DND-41 (cell line): ENCODE measurements at regions not wholly inside any gene's neighbourhood (a gene's known extent, or its start where the extent isn't known, plus 50 kb on each side); places are given as distances from the start of the nearest gene placed in this dataset.

Source experiments
- EZH2 ChIP-seq: IDR thresholded peaks from 3 replicates; pipeline ENCODE4 v1.6.1; 2012; ENCODE audit warnings: borderline replicate concordance, low read depth, mild to moderate bottlenecking, moderate library complexity, low read length, inconsistent platforms; ENCODE audit not compliant: severe bottlenecking
- TF ChIP-seq, protein P1 (sequence below): IDR thresholded peaks from 2 replicates; pipeline ENCODE4 v1.5.1; 2012; ENCODE audit warnings: borderline replicate concordance, low read length, moderate library complexity, mild to moderate bottlenecking; ENCODE audit not compliant: poor library complexity, severe bottlenecking; ENCODE audit errors: extremely low read depth

DNA sequence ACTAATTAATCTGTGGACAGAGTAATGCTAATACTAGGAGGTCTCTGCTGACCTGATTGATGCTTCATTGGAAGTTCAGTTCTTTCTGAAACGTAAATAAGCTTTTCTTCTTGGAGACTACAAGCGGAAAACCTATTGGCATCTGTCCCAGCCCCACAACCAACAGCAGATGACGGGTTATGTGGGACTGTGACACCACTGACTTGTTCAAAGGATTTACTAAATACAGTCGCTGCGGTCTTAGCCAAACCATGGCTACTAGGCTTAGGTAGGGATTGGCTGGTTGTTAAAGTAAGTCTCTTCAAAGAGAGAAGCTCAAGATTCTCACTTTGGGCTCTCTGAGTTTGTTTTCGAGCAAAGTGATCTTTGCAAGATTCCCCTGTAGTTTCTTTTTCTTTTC is 68.3 kb downstream of the HYCC1 start:
- TF ChIP-seq, protein P1, sequence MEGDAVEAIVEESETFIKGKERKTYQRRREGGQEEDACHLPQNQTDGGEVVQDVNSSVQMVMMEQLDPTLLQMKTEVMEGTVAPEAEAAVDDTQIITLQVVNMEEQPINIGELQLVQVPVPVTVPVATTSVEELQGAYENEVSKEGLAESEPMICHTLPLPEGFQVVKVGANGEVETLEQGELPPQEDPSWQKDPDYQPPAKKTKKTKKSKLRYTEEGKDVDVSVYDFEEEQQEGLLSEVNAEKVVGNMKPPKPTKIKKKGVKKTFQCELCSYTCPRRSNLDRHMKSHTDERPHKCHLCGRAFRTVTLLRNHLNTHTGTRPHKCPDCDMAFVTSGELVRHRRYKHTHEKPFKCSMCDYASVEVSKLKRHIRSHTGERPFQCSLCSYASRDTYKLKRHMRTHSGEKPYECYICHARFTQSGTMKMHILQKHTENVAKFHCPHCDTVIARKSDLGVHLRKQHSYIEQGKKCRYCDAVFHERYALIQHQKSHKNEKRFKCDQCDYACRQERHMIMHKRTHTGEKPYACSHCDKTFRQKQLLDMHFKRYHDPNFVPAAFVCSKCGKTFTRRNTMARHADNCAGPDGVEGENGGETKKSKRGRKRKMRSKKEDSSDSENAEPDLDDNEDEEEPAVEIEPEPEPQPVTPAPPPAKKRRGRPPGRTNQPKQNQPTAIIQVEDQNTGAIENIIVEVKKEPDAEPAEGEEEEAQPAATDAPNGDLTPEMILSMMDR: no peak
- TF ChIP-seq EZH2: no peak
